Right ventricle myocardium superior (tissue), 1 donor: ENCODE measurements at regions not wholly inside any gene's neighbourhood (a gene's known extent, or its start where the extent isn't known, plus 50 kb on each side); places are given as distances from the start of the nearest gene placed in this dataset.

Experiments
- ATAC-seq: fragments of 200-7000 bp; cut with Tn5 transposase; one replicate; pipeline ENCODE4 v1.9.1; 2020; ENCODE audit warnings: mild to moderate bottlenecking; ENCODE audit not compliant: poor library complexity
- DNase-seq: peaks from one replicate; pipeline ENCODE4 v3.0.0-alpha.2; 2020
- intact Hi-C: fragments of 100-400 bp; cut with DNase I; formaldehyde crosslinking; loops from one replicate; pipeline ENCODE4 v1.11.2; 2022
- donor health status: DM: no; HTN: yes; CAD: no; lungs with severe emphysema.

GRCh38 chr10:53153831-53154230 lies 381.2 kb upstream of the MBL2 start:
- no peak for ATAC-seq
- intact Hi-C loops: no loop called here
- no peak for DNase-seq

DNA sequence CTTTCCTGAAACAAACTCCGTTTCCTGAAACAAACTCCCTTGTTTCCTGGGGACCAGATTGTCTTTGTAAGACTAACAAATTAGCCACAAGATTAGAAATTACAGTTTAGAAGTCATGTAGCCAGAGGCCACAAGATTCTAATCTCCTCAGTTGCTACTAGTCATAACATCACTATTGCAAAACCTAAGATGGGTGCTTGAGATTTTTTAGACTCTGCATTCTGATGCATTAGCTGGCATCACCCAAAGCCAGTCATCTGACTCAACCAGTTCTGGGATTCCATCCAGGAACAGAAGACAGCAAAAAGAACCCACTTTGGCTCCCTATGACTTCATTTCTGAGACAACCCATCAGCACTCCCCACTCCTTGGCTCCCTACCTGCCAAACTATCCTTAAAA lies 367.9 kb upstream of the MBL2 start:
- DNase-seq (no peak), ATAC-seq (no peak)
- intact Hi-C loops: no loop called here

DNA sequence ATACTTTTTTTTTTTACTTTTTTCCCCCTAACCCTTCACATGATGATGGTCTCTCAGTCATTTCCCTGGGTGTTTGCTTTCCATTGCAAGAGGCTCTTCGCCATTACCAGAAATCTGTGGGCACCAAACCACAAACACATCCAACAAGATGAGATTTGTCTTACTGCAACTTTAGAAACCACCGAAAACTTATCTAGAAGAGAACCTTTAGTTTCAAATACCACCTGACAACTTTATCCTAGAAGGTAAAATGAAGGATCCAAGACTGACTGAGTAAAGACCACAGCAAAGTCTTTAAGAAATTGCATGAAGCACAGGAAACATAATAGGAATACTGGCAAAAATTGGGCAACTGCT lies 363.3 kb upstream of the MBL2 start:
- no peak for DNase-seq
- intact Hi-C loops: no loop called here
- no peak for ATAC-seq

GRCh38 chr10:53135213-53135896 lies 362.8 kb upstream of the MBL2 start:
- no peak for DNase-seq
- intact Hi-C loops: no loop called here
- ATAC-seq: no peak

GRCh38 chr10:53134050-53134449 lies 361.5 kb upstream of the MBL2 start:
- intact Hi-C loops: no loop called here
- ATAC-seq (no peak), DNase-seq (no peak)

DNA sequence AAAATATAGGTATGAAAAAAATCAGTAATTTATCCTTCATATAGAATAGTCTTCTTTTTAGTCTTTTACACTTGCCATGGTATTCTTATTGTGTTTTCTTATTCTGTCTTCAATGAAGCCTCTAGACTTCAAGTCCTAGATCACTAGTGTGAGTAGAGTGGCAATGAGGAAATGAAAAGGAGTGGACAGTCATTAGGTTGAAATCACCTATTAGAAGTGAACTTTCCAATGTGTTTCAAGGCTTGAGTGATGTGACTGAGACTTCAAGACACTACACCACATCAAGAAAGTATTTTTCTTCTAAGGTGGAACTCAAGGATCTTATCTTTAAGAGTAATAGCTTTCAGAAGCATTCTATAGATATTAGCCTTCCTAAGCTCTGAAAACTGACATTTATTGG lies 357.8 kb upstream of the MBL2 start:
- no peak for DNase-seq
- intact Hi-C loops: no loop called here
- ATAC-seq: no peak

GRCh38 chr10:53127686-53128085 lies 355.1 kb upstream of the MBL2 start:
- ATAC-seq (no peak), DNase-seq (no peak)
- intact Hi-C loops: no loop called here

GRCh38 chr10:53123311-53123710 lies 350.7 kb upstream of the MBL2 start:
- no peak for ATAC-seq
- intact Hi-C loops: no loop called here

GRCh38 chr10:53122281-53122680 lies 349.7 kb upstream of the MBL2 start:
- ATAC-seq (no peak), DNase-seq (no peak)
- intact Hi-C loops: no loop called here

More at GRCh38 chr10:53123311-53123710, 350.7 kb upstream of the MBL2 start:
- DNase-seq: no peak

- intact Hi-C loops: no loop called here
- ATAC-seq (no peak), DNase-seq (no peak)
Observed at GRCh38 chr10:53115660-53116059, 343.1 kb upstream of the MBL2 start.

DNA sequence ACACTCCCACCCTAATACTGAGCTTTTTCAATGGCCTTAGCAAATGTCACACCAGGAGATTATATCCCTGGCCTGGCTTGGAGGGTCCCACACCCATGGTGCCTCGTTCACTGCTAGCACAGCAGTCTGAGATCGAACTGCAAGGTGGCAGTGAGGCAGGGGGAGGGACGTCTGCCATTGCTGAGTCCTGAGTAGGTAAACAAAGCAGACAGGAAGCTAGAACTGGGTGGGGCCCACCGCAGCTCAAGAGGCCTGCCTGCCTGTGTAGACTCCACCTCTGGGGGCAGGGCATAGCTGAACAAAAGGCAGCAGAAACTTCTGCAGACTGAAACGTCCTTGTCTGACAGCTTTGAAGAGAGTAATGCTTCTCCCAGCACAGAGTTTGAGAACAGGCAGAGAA lies 338.9 kb upstream of the MBL2 start:
- DNase-seq (no peak), ATAC-seq (no peak)
- intact Hi-C loops: no loop called here

DNA sequence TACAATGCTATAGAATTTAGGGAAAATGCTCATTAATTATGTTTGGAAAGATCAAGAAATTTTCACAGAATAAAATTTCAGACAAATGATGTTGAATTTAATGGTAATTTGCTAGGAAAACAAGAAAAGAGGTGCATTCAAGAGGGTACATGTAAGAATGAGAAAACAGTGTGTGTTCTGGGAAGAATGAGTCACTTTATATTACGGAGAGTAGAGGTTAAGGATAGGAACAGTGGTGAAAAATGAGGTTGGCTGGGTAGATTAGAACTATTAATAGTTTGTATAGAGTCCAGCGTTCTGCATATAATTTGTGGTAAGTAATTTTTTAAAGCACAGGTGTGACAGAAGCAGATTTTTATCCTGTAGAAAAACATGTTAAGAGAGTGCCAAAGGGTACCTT lies 336.7 kb upstream of the MBL2 start:
- no peak for ATAC-seq
- intact Hi-C loops: no loop called here

DNA sequence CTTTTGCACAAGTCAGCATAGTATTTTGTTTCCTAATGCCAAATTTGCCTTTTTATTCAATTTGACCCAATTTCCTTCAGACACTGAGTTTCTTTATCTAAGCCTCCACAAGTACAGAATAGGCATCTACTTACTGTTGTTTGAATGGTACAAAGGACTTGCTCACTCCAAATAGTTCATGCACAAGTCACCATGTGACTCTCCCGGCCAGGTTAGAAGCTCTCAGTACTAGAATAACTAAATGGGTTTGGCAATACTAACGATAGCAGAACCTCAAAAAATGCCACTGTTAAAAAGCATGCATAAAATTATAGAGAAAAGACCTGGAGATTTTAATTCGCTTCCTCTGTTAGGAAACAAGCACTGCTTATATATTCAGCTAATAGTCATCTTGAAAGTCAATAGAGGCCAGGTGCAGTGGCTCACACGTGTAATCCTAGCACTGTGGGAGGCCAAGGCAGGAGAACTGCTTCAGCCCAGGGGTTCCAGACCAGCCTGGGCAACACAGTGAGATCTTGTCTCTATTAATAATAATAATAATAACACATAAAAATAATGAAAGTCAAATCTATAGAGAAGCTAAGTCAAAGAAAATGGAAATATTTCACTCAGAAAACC lies 335.8 kb upstream of the MBL2 start:
- no peak for DNase-seq
- no peak for ATAC-seq
- intact Hi-C loops: no loop called here

More for the DNA sequence above, 336.7 kb upstream of the MBL2 start:
- no peak for DNase-seq

GRCh38 chr10:53107711-53108110 lies 335.1 kb upstream of the MBL2 start:
- ATAC-seq: no peak
- intact Hi-C loops: no loop called here

GRCh38 chr10:53102424-53102823 lies 329.8 kb upstream of the MBL2 start:
- intact Hi-C loops: no loop called here
- no peak for ATAC-seq
- no peak for DNase-seq

More at GRCh38 chr10:53107711-53108110, 335.1 kb upstream of the MBL2 start:
- DNase-seq: no peak

- intact Hi-C loops: no loop called here
- DNase-seq (no peak), ATAC-seq (no peak)
Observed at GRCh38 chr10:53093878-53094277, 321.3 kb upstream of the MBL2 start.

DNA sequence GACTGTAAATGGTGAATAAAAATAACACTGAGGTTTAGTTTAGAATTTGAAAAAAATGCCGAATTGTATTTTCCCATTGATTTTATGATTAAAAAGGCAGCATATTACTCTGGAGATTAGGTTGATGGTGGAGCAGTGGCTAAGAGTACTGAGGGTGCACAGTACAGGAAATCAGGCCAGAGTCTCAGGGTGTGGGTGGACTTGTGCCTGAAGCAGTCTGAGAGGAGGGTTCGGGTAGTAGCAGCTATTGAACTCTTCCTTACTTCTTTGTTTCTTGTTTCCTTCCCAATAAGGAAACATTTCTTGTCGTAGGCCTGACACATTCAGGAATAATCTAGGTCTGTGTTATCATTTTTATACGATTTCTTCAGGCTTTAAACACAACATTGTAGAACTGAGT lies 319.0 kb upstream of the MBL2 start:
- DNase-seq: no peak
- no peak for ATAC-seq
- intact Hi-C loops: no loop called here

GRCh38 chr10:53088961-53089360 lies 316.4 kb upstream of the MBL2 start:
- ATAC-seq: no peak
- intact Hi-C loops: no loop called here

GRCh38 chr10:53079283-53079682 lies 306.7 kb upstream of the MBL2 start:
- no peak for ATAC-seq
- DNase-seq: no peak
- intact Hi-C loops: no loop called here

More at GRCh38 chr10:53088961-53089360, 316.4 kb upstream of the MBL2 start:
- no peak for DNase-seq

- intact Hi-C loops: no loop called here
- no peak for ATAC-seq
- no peak for DNase-seq
Observed at GRCh38 chr10:53076948-53077347, 304.4 kb upstream of the MBL2 start.

GRCh38 chr10:53075469-53075868 lies 302.9 kb upstream of the MBL2 start:
- intact Hi-C loops: no loop called here
- ATAC-seq: no peak
- DNase-seq: no peak
